HuH-7.5 (cell line): ENCODE measurements at regions not wholly inside any gene's neighbourhood (a gene's known extent, or its start where the extent isn't known, plus 50 kb on each side); places are given as distances from the start of the nearest gene placed in this dataset.
"Not testable (repeated sequence)": the region's sequence is repeated elsewhere in the genome, so short reads cannot be mapped to it uniquely, and the experiment has no call there.

Experiments
- DNase-seq: peaks from one replicate; pipeline ENCODE4 v3.0.0; 2011; ENCODE audit warnings: low spot score

- DNase-seq: not testable (repeated sequence)
These were observed 141.8 kb downstream of the AHR start for GRCh38 chr7:17440025-17440784.

- DNase-seq: no peak
These were observed 142.4 kb downstream of the AHR start for GRCh38 chr7:17440831-17441230.

GRCh38 chr7:17441557-17441956 is 143.1 kb downstream of the AHR start:
- DNase-seq: no peak

GRCh38 chr7:17444151-17444550 is 145.7 kb downstream of the AHR start:
- DNase-seq: no peak

GRCh38 chr7:17444673-17445072 is 146.2 kb downstream of the AHR start:
- no peak for DNase-seq

- DNase-seq: no peak
These were observed 147.9 kb downstream of the AHR start for GRCh38 chr7:17446340-17446739.

GRCh38 chr7:17447728-17448478 is 149.5 kb downstream of the AHR start:
- DNase-seq: no peak

GRCh38 chr7:17448479-17449423 is 150.3 kb downstream of the AHR start:
- no peak for DNase-seq

- no peak for DNase-seq
These were observed 158.1 kb downstream of the AHR start for GRCh38 chr7:17456541-17456940.

- no peak for DNase-seq
These were observed 161.5 kb downstream of the AHR start for GRCh38 chr7:17460001-17460400.

GRCh38 chr7:17460665-17461064 is 162.2 kb downstream of the AHR start:
- no peak for DNase-seq

GRCh38 chr7:17462131-17462631 is 163.7 kb downstream of the AHR start:
- no peak for DNase-seq

GRCh38 chr7:17463511-17464085 is 165.1 kb downstream of the AHR start:
- DNase-seq: no peak

GRCh38 chr7:17466216-17466615 is 167.8 kb downstream of the AHR start:
- DNase-seq: no peak

GRCh38 chr7:17467386-17467945 is 169.0 kb downstream of the AHR start:
- no peak for DNase-seq

- DNase-seq: no peak
These were observed 172.9 kb downstream of the AHR start for GRCh38 chr7:17471325-17471724.

GRCh38 chr7:17472518-17472917 is 174.1 kb downstream of the AHR start:
- DNase-seq: no peak

- DNase-seq: no peak
These were observed 174.5 kb downstream of the AHR start for GRCh38 chr7:17472939-17473338.

- no peak for DNase-seq
These were observed 176.4 kb downstream of the AHR start for GRCh38 chr7:17474724-17475344.

- no peak for DNase-seq
These were observed 178.7 kb downstream of the AHR start for GRCh38 chr7:17477182-17477581.

GRCh38 chr7:17481118-17481517 is 182.7 kb downstream of the AHR start:
- DNase-seq: no peak
